SH-SY5Y (cell line): ENCODE measurements at regions not wholly inside any gene's neighbourhood (a gene's known extent, or its start where the extent isn't known, plus 50 kb on each side); places are given as distances from the start of the nearest gene placed in this dataset.

Experiments
- GATA2 ChIP-seq: IDR thresholded peaks from 2 replicates; pipeline ENCODE4 v1.6.1; 2011; ENCODE audit warnings: mild to moderate bottlenecking, low read depth, low read length
- GATA3 ChIP-seq: IDR thresholded peaks from 2 replicates; pipeline ENCODE4 v1.6.1; 2011; ENCODE audit warnings: low read depth, mild to moderate bottlenecking, low read length, moderate library complexity

GRCh38 chr18:77657651-77658298 lies 408.1 kb downstream of the GALR1 start:
- TF ChIP-seq GATA3: no peak
- TF ChIP-seq GATA2: no peak

- TF ChIP-seq GATA2 (no peak), GATA3 (no peak)
Observed at GRCh38 chr18:77658299-77658662, 408.6 kb downstream of the GALR1 start.

GRCh38 chr18:77658751-77659448 lies 409.3 kb downstream of the GALR1 start:
- TF ChIP-seq GATA3: no peak

DNA sequence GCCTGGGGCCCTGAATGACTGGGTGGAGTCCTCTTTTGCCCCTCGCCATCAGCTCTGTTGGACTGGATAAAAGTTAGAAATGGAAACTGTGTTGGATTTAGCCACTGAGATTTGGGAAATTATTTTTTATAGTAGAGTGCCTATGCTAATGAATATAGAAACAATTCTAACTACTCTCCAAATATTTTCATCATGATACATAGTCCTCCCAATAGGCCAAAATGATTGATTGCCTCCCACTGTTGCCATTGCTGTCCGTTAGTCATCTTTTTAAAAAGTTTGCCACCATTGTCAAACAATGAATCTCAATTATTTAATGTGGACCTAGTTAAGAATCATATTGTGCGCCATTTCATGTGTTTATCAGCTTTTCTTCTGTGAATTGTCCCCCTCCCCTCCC lies 417.0 kb downstream of the GALR1 start:
- TF ChIP-seq GATA2 (no peak), GATA3 (no peak)

- TF ChIP-seq GATA3 (no peak), GATA2 (no peak)
Observed at GRCh38 chr18:77668219-77668618, 418.6 kb downstream of the GALR1 start.

GRCh38 chr18:77669331-77669730 lies 419.7 kb downstream of the GALR1 start:
- TF ChIP-seq GATA2 (no peak), GATA3 (no peak)

- no peak for TF ChIP-seq GATA2
- TF ChIP-seq GATA3: no peak
Observed at GRCh38 chr18:77671456-77672167, 422.0 kb downstream of the GALR1 start.

DNA sequence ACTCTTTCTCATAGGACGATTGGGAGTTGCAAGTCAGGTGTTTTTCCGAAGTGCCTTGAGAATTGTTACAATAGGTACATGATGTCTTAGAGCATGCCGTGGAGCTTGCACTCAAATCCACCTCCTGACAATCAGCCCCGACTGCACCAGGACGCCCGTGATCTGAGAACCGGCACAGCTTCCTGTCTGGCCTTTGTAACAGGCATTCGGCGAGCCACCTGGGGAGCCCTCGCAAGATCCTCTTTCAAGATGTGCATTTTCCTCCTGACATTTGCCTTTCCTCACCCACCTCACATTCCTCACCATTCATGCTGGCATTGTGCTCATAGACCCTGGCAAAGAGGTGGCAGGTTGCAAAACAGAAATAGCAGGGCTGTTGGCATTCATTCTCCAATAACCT lies 427.3 kb downstream of the GALR1 start:
- no peak for TF ChIP-seq GATA3
- TF ChIP-seq GATA2: no peak

DNA sequence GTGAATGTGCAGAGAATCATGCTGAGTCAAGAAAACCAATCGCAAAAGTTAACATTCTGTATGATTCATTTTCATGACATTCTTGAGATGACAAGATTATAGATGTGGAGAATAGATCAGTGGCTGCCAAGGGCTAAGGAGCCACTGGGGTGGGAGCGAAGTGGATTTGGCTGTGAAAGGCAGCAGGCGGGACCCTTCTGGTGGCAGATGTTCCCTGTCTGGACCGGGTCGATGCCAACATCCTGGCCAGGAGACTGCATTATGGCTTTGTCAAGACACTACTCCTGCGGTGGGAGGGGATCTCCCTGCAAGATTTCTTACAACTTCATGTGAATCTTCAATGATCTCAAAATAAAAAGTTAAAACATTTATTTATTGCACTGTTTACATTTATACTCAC lies 427.9 kb downstream of the GALR1 start:
- TF ChIP-seq GATA2 (no peak), GATA3 (no peak)

GRCh38 chr18:77679869-77680268 lies 430.2 kb downstream of the GALR1 start:
- TF ChIP-seq GATA2: no peak
- no peak for TF ChIP-seq GATA3

- TF ChIP-seq GATA3: no peak
- TF ChIP-seq GATA2: no peak
Observed at GRCh38 chr18:77700051-77700450, 450.4 kb downstream of the GALR1 start.

DNA sequence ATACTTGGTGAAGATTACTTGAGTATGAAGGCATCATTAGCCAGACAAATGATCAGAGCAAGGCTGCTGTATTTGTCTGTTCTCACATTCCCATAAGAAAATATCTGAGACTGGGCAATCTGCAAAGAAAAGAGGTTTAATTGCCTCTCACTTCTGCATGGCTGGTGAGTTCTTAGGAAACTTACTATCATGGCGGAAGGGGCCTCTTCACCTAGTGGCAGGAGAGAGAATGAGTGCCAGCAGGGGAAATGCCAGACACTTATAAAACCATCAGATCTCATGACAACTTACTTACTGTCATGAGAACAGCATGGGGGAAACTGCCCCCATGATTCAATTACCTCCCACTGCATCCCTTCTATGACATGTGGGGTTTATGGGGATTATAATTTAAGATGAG lies 452.3 kb downstream of the GALR1 start:
- TF ChIP-seq GATA3 (no peak), GATA2 (no peak)

DNA sequence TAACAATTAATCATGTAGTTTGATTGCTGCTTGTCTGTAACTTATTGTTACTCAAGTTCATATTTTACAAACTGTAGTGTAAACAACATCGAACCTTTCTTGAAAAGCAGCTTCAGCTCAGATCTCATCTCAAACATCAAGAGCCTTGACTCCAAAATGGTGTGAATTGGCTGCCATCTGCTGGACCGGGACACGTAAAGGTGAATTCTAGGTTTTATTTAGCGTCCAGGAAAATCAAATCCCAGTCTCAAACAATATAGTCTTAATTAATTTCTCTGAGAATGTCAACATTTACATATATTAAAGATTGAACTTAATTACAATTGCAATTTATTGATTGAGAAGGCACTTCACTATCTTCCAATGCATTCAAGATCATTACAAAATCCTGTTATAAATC lies 453.0 kb downstream of the GALR1 start:
- TF ChIP-seq GATA3 (no peak), GATA2 (no peak)

- no peak for TF ChIP-seq GATA3
- TF ChIP-seq GATA2: no peak
Observed at GRCh38 chr18:77705301-77705700, 455.7 kb downstream of the GALR1 start.

- no peak for TF ChIP-seq GATA3
- TF ChIP-seq GATA2: no peak
Observed at GRCh38 chr18:77708826-77709506, 459.3 kb downstream of the GALR1 start.
